ENCODE measurements at regions not wholly inside any gene's neighbourhood (a gene's known extent, or its start where the extent isn't known, plus 50 kb on each side); places are given as distances from the start of the nearest gene placed in this dataset.

DNA sequence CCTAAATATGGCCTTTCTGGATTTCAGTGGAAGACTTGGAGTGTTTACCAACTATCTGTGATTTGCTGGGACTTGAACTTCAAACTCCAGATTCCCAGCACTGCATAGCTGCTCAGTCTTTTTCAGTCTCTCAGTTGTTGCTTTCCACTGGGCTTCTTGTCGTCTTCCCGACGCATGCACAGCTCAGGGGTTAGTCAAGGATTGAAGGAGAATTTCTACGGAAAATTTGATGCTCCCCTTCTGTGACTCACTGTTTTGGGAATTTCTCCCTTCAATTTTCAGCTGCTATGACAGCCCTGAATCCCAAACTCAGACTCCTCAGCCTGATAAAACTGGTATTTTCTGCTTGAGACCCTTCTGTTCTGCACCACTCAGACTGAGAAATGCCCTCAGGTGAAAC is 91.7 kb downstream of the CYP26A1 start:
- Histone ChIP-seq H3K9me3 (ENCODE audit: low read length) (no peaks in the 10 kb centered on the region), H3K4me3 (ENCODE audit: low read length) (no peak overlapping the region), H3F3A (ENCODE audit: insufficient read depth, low read length, poor library complexity, severe bottlenecking) (no peaks in the 10 kb centered on the region), H3K9ac (ENCODE audit: low read length) (no peak overlapping the region), H4K20me1 (ENCODE audit: insufficient read depth) (no peaks in the 10 kb centered on the region), H3K27me3 (ENCODE audit: insufficient read depth, low read depth, low read length) (no peaks in the 10 kb centered on the region), H2AFZ (ENCODE audit: low read depth, low read length) (no peak overlapping the region), H3K36me3 (ENCODE audit: insufficient read depth, low read length) (no peaks in the 10 kb centered on the region), H3K79me2 (replicated peaks; ENCODE audit: insufficient read depth, low read length) (no peaks in the 10 kb centered on the region), H3K9me2 (ENCODE audit: insufficient read depth, low read length) (no peaks in the 10 kb centered on the region), H3K4me2 (ENCODE audit: low read length) (no peak overlapping the region), H3K27ac (ENCODE audit: low read length) (no peak overlapping the region)
- TF ChIP-seq RAD21 (conservative IDR thresholded peaks at IDR 0.05) (no peak), MXI1 (conservative IDR thresholded peaks at IDR 0.05; ENCODE audit: poor library complexity, severe bottlenecking) (no peak), POLR2AphosphoS5 (IDR thresholded peaks at IDR 0.05) (no peak), SMC3 (conservative IDR thresholded peaks at IDR 0.05; ENCODE audit: poor library complexity) (no peak), EZH2 (IDR thresholded peaks at IDR 0.05; ENCODE audit: borderline replicate concordance, insufficient read depth, low read length, poor library complexity, severe bottlenecking) (no peak), TAF1 (IDR thresholded peaks at IDR 0.05; ENCODE audit: low read depth) (no peak), EP300 (conservative IDR thresholded peaks at IDR 0.05; ENCODE audit: poor library complexity, severe bottlenecking) (no peak)
- TF ChIP-seq, protein P1, sequence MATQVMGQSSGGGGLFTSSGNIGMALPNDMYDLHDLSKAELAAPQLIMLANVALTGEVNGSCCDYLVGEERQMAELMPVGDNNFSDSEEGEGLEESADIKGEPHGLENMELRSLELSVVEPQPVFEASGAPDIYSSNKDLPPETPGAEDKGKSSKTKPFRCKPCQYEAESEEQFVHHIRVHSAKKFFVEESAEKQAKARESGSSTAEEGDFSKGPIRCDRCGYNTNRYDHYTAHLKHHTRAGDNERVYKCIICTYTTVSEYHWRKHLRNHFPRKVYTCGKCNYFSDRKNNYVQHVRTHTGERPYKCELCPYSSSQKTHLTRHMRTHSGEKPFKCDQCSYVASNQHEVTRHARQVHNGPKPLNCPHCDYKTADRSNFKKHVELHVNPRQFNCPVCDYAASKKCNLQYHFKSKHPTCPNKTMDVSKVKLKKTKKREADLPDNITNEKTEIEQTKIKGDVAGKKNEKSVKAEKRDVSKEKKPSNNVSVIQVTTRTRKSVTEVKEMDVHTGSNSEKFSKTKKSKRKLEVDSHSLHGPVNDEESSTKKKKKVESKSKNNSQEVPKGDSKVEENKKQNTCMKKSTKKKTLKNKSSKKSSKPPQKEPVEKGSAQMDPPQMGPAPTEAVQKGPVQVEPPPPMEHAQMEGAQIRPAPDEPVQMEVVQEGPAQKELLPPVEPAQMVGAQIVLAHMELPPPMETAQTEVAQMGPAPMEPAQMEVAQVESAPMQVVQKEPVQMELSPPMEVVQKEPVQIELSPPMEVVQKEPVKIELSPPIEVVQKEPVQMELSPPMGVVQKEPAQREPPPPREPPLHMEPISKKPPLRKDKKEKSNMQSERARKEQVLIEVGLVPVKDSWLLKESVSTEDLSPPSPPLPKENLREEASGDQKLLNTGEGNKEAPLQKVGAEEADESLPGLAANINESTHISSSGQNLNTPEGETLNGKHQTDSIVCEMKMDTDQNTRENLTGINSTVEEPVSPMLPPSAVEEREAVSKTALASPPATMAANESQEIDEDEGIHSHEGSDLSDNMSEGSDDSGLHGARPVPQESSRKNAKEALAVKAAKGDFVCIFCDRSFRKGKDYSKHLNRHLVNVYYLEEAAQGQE (IDR thresholded peaks at IDR 0.05; ENCODE audit: borderline replicate concordance), result no peak
- TF ChIP-seq, protein P2, sequence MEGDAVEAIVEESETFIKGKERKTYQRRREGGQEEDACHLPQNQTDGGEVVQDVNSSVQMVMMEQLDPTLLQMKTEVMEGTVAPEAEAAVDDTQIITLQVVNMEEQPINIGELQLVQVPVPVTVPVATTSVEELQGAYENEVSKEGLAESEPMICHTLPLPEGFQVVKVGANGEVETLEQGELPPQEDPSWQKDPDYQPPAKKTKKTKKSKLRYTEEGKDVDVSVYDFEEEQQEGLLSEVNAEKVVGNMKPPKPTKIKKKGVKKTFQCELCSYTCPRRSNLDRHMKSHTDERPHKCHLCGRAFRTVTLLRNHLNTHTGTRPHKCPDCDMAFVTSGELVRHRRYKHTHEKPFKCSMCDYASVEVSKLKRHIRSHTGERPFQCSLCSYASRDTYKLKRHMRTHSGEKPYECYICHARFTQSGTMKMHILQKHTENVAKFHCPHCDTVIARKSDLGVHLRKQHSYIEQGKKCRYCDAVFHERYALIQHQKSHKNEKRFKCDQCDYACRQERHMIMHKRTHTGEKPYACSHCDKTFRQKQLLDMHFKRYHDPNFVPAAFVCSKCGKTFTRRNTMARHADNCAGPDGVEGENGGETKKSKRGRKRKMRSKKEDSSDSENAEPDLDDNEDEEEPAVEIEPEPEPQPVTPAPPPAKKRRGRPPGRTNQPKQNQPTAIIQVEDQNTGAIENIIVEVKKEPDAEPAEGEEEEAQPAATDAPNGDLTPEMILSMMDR (IDR thresholded peaks at IDR 0.05; ENCODE audit: poor library complexity, severe bottlenecking), result no peak

DNA sequence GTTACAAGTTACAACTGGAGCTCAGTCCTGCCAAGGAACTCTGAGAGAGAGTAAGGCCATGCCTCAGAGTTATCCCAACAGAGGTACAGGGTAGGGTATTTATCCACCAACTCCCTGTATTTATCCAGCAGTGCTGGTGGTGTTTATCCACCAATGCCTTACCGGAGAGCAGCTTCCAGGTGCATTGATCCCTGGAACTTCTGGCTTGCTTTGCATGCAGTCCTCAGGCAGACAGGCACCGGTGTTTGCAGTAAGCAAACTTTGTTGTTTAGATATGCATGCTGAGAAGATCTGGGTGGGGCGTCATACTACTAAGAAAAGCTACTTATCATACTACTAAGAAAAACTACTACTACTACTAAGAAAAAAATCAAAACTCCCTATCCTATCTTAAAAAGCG is 92.4 kb downstream of the CYP26A1 start:
- Histone ChIP-seq H2AFZ (ENCODE audit: low read depth, low read length) (no peak overlapping the region), H3K9me3 (ENCODE audit: low read length) (no peaks in the 10 kb centered on the region), H3K36me3 (ENCODE audit: insufficient read depth, low read length) (no peaks in the 10 kb centered on the region), H3K4me3 (ENCODE audit: low read length) (no peak overlapping the region), H3K9ac (ENCODE audit: low read length) (no peak overlapping the region), H3K4me2 (ENCODE audit: low read length) (no peak overlapping the region), H3F3A (ENCODE audit: insufficient read depth, low read length, poor library complexity, severe bottlenecking) (no peaks in the 10 kb centered on the region), H3K79me2 (replicated peaks; ENCODE audit: insufficient read depth, low read length) (no peaks in the 10 kb centered on the region), H3K27ac (ENCODE audit: low read length) (no peak overlapping the region), H3K27me3 (ENCODE audit: insufficient read depth, low read depth, low read length) (no peaks in the 10 kb centered on the region), H3K9me2 (ENCODE audit: insufficient read depth, low read length) (no peaks in the 10 kb centered on the region), H4K20me1 (ENCODE audit: insufficient read depth) (no peaks in the 10 kb centered on the region)
- TF ChIP-seq POLR2AphosphoS5 (IDR thresholded peaks at IDR 0.05) (no peak), EZH2 (IDR thresholded peaks at IDR 0.05; ENCODE audit: borderline replicate concordance, insufficient read depth, low read length, poor library complexity, severe bottlenecking) (no peak), TAF1 (IDR thresholded peaks at IDR 0.05; ENCODE audit: low read depth) (no peak), RAD21 (conservative IDR thresholded peaks at IDR 0.05) (no peak), MXI1 (conservative IDR thresholded peaks at IDR 0.05; ENCODE audit: poor library complexity, severe bottlenecking) (no peak), SMC3 (conservative IDR thresholded peaks at IDR 0.05; ENCODE audit: poor library complexity) (no peak), EP300 (conservative IDR thresholded peaks at IDR 0.05; ENCODE audit: poor library complexity, severe bottlenecking) (no peak)
- TF ChIP-seq, protein P1 (IDR thresholded peaks at IDR 0.05; ENCODE audit: borderline replicate concordance), result no peak
- TF ChIP-seq, protein P2 (IDR thresholded peaks at IDR 0.05; ENCODE audit: poor library complexity, severe bottlenecking), result no peak

Measured in neural cell (in vitro differentiated cells).